ENCODE measurements at regions not wholly inside any gene's neighbourhood (a gene's known extent, or its start where the extent isn't known, plus 50 kb on each side); places are given as distances from the start of the nearest gene placed in this dataset.
A peak's percentile ranks its signal among the peaks of the same experiment; 100 is the strongest.
"Not testable (repeated sequence)": the region's sequence is repeated elsewhere in the genome, so short reads cannot be mapped to it uniquely, and the experiment has no call there.

- H3K27me3 ChIP-seq (ENCODE audit: control insufficient read depth in 1 of 2, insufficient read depth in 2 of 2, low read length in 2 of 2); H3K27ac ChIP-seq (ENCODE audit: low read depth, low read length); H3K9ac ChIP-seq (ENCODE audit: low read depth in 1 of 2, low read length in 2 of 2); H3K4me1 ChIP-seq (ENCODE audit: control insufficient read depth in 1 of 2, insufficient read depth in 2 of 2, low read length in 2 of 2); H3K9me3 ChIP-seq (ENCODE audit: control insufficient read depth in 1 of 2, low read length in 2 of 2); H3K36me3 ChIP-seq (ENCODE audit: control insufficient read depth in 1 of 2, insufficient read depth in 2 of 2, low read length in 2 of 2): not testable (repeated sequence)
- H3K4me3 ChIP-seq (ENCODE audit: low read depth in 1 of 2, low read length in 2 of 2), result peak overlapping the region; percentile 60 to 68
These were observed 183.4 kb downstream of the LIPI start for GRCh38 chr21:14027235-14027869.

DNA sequence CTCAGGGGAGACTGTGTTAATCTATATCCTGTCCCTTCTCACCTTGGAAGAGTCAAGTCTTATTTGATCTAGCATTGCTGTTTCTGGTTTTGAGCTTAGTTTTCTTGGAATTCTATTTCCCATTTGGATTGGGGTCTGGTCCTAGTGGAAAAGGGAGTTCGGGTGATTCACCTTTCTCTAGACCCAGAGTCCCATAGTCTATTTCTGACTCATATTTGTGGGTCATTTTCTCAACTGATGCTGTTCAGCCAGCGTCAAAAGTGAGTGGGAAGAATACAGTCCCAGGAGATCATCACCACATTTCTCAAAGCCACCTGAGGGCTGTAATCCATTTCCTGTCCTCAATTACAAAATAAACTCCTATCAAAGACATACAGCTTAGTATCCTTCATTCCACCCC, 190.6 kb downstream of the LIPI start:
- not testable (repeated sequence) for H3K36me3 ChIP-seq (ENCODE audit: control insufficient read depth in 1 of 2, insufficient read depth in 2 of 2, low read length in 2 of 2); H3K9ac ChIP-seq (ENCODE audit: low read depth in 1 of 2, low read length in 2 of 2); H3K9me3 ChIP-seq (ENCODE audit: control insufficient read depth in 1 of 2, low read length in 2 of 2); H3K27me3 ChIP-seq (ENCODE audit: control insufficient read depth in 1 of 2, insufficient read depth in 2 of 2, low read length in 2 of 2); H3K4me1 ChIP-seq (ENCODE audit: control insufficient read depth in 1 of 2, insufficient read depth in 2 of 2, low read length in 2 of 2); H3K27ac ChIP-seq (ENCODE audit: low read depth, low read length); H3K4me3 ChIP-seq (ENCODE audit: low read depth in 1 of 2, low read length in 2 of 2)

GRCh38 chr21:14015841-14016240, 194.9 kb downstream of the LIPI start:
- H3K9me3 ChIP-seq (ENCODE audit: control insufficient read depth in 1 of 2, low read length in 2 of 2); H3K36me3 ChIP-seq (ENCODE audit: control insufficient read depth in 1 of 2, insufficient read depth in 2 of 2, low read length in 2 of 2); H3K4me1 ChIP-seq (ENCODE audit: control insufficient read depth in 1 of 2, insufficient read depth in 2 of 2, low read length in 2 of 2); H3K27me3 ChIP-seq (ENCODE audit: control insufficient read depth in 1 of 2, insufficient read depth in 2 of 2, low read length in 2 of 2); H3K27ac ChIP-seq (ENCODE audit: low read depth, low read length); H3K4me3 ChIP-seq (ENCODE audit: low read depth in 1 of 2, low read length in 2 of 2); H3K9ac ChIP-seq (ENCODE audit: low read depth in 1 of 2, low read length in 2 of 2): not testable (repeated sequence)

DNA sequence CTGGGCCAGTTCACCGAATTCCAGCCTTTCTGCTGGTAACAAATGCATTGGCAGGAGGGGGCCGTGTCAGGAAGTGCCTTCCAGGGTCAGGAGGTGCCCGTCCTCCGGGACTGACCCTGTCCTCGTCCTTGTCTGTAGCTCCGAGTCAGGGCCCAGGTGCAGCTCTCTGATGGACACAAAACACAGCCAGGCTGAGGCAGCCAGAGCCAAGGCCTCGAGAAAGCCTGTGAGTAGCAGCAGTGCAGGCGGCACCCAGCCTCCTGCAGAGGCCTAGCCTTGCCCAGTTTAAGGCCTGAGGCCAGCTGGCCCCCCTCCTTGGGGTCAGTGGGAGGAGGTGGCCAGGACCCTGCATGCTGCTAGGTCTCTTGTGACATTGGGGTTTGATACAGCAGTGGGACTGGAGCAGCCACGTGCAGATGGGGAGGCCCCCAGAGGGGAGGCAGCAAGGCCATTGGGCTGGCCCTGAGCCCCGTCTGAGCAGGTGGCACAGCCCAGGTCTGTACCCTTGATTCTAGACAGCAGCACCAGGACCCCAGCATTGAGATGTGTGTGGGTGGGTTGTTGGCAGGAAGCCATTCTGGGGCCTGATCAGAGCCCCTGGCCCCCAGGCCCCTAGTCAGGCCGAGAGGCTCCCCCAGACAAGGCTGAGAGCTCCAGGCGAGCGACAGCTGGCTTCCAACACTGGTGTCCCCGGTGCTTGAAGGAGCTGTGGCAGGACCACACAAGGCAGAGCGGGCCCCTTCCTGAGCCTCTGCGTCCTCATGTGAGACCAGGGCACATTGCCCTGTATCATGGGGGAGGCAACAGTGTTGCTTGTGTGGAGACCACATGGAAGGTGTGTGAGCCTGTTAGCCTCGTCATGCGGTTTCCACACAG, 196.9 kb downstream of the LIPI start:
- H3K9me3 ChIP-seq (ENCODE audit: control insufficient read depth in 1 of 2, low read length in 2 of 2); H3K4me3 ChIP-seq (ENCODE audit: low read depth in 1 of 2, low read length in 2 of 2); H3K27ac ChIP-seq (ENCODE audit: low read depth, low read length); H3K27me3 ChIP-seq (ENCODE audit: control insufficient read depth in 1 of 2, insufficient read depth in 2 of 2, low read length in 2 of 2); H3K4me1 ChIP-seq (ENCODE audit: control insufficient read depth in 1 of 2, insufficient read depth in 2 of 2, low read length in 2 of 2); H3K36me3 ChIP-seq (ENCODE audit: control insufficient read depth in 1 of 2, insufficient read depth in 2 of 2, low read length in 2 of 2); H3K9ac ChIP-seq (ENCODE audit: low read depth in 1 of 2, low read length in 2 of 2): not testable (repeated sequence)

GRCh38 chr21:14013056-14013603, 197.6 kb downstream of the LIPI start:
- no peaks in the 10 kb centered on the region for H3K27me3 ChIP-seq (ENCODE audit: control insufficient read depth in 1 of 2, insufficient read depth in 2 of 2, low read length in 2 of 2)
- H3K9ac ChIP-seq (ENCODE audit: low read depth in 1 of 2, low read length in 2 of 2), result no peak overlapping the region
- H3K27ac ChIP-seq (ENCODE audit: low read depth, low read length), result no peak overlapping the region
- no peak overlapping the region for H3K4me3 ChIP-seq (ENCODE audit: low read depth in 1 of 2, low read length in 2 of 2)
- no peaks in the 10 kb centered on the region for H3K4me1 ChIP-seq (ENCODE audit: control insufficient read depth in 1 of 2, insufficient read depth in 2 of 2, low read length in 2 of 2)
- H3K9me3 ChIP-seq (ENCODE audit: control insufficient read depth in 1 of 2, low read length in 2 of 2), result no peaks in the 10 kb centered on the region
- no peaks in the 10 kb centered on the region for H3K36me3 ChIP-seq (ENCODE audit: control insufficient read depth in 1 of 2, insufficient read depth in 2 of 2, low read length in 2 of 2)

DNA sequence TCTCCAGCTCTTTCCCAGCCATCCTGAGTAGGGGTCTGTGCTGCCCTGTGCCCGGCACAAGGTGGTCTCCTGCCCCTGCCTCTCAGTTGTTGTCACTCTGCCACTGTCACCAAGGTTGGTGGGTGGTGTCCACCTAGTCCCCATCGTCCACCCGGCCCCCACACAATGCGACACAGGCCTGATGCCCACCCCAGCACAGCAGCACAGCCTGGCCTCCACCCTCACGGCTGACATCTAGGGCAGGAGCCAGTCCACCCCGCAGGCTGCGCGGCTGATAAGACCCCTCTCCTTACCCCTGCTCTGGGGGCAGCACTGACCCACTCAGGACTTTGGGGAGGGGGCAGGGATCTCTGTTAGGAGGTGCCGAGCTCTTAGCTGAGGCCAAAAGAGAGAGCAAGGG, 198.3 kb downstream of the LIPI start:
- Histone ChIP-seq H3K4me3 (ENCODE audit: low read depth in 1 of 2, low read length in 2 of 2) (no peak overlapping the region), H3K36me3 (ENCODE audit: control insufficient read depth in 1 of 2, insufficient read depth in 2 of 2, low read length in 2 of 2) (no peaks in the 10 kb centered on the region), H3K9me3 (ENCODE audit: control insufficient read depth in 1 of 2, low read length in 2 of 2) (no peaks in the 10 kb centered on the region), H3K27me3 (ENCODE audit: control insufficient read depth in 1 of 2, insufficient read depth in 2 of 2, low read length in 2 of 2) (no peaks in the 10 kb centered on the region), H3K27ac (ENCODE audit: low read depth, low read length) (no peak overlapping the region), H3K4me1 (ENCODE audit: control insufficient read depth in 1 of 2, insufficient read depth in 2 of 2, low read length in 2 of 2) (no peaks in the 10 kb centered on the region), H3K9ac (ENCODE audit: low read depth in 1 of 2, low read length in 2 of 2) (no peak overlapping the region)

DNA sequence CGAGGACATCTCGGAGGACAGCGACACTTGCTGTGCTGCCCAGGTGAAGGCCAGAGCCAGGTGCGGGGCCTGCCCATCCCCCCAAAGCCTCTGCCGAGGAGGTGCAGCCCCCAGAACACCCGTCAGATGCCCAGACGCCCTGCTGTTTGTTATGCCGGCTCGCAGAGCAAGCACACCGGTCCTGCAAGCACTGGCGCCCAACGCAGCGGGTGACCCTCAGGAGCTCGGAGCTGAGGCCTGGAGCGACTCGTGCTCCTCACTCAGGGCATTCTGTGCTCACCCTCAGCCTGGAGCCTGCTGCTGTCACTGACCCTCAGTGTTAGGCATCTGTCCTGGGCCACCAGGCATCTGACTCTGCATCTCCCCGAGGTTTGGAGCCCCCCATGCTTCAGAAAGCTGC, 199.0 kb downstream of the LIPI start:
- H3K4me3 ChIP-seq (ENCODE audit: low read depth in 1 of 2, low read length in 2 of 2); H3K27ac ChIP-seq (ENCODE audit: low read depth, low read length); H3K4me1 ChIP-seq (ENCODE audit: control insufficient read depth in 1 of 2, insufficient read depth in 2 of 2, low read length in 2 of 2); H3K36me3 ChIP-seq (ENCODE audit: control insufficient read depth in 1 of 2, insufficient read depth in 2 of 2, low read length in 2 of 2); H3K9ac ChIP-seq (ENCODE audit: low read depth in 1 of 2, low read length in 2 of 2); H3K9me3 ChIP-seq (ENCODE audit: control insufficient read depth in 1 of 2, low read length in 2 of 2); H3K27me3 ChIP-seq (ENCODE audit: control insufficient read depth in 1 of 2, insufficient read depth in 2 of 2, low read length in 2 of 2): not testable (repeated sequence)

DNA sequence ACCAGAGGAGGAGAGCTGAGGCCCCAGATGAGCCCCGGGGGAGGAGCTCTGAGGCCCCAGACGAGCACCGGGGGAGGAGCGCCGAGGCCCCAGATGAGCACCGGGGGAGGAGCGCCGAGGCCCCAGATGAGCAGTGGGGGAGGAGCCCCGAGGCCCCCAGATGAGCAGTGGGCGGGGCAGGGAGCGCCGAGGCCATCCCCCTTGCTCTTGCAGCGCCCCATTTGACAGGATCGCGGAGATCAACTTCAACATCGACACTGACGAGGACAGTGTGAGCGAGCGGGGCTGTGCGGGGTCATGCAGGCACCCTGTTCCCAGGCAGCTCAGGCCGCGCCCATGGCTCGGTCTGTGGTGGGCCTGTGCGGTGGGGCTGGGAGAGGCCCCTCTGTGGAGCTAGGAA, 199.6 kb downstream of the LIPI start:
- H3K4me3 ChIP-seq (ENCODE audit: low read depth in 1 of 2, low read length in 2 of 2); H3K9ac ChIP-seq (ENCODE audit: low read depth in 1 of 2, low read length in 2 of 2); H3K9me3 ChIP-seq (ENCODE audit: control insufficient read depth in 1 of 2, low read length in 2 of 2); H3K36me3 ChIP-seq (ENCODE audit: control insufficient read depth in 1 of 2, insufficient read depth in 2 of 2, low read length in 2 of 2); H3K4me1 ChIP-seq (ENCODE audit: control insufficient read depth in 1 of 2, insufficient read depth in 2 of 2, low read length in 2 of 2); H3K27me3 ChIP-seq (ENCODE audit: control insufficient read depth in 1 of 2, insufficient read depth in 2 of 2, low read length in 2 of 2); H3K27ac ChIP-seq (ENCODE audit: low read depth, low read length): not testable (repeated sequence)

DNA sequence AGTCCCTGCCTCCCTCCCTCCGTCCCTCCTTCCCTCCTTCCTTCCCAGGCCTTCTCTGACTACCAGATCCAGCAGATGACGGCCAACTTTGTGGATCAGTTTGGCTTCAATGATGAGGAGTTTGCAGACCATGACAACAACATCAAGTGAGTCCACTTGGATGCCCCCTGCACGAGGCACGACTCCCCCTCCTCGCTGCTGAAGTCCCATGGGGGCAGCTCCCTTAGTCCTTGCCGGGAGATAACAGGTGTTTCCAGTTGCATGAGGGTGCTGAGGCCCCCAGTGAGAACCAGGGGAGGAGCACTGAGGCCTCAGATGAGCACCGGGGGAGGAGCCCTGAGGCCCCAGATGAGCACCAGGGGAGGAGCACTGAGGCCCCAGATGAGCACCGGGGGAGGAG, 200.0 kb downstream of the LIPI start:
- Histone ChIP-seq H3K9ac (ENCODE audit: low read depth in 1 of 2, low read length in 2 of 2) (no peak overlapping the region), H3K27me3 (ENCODE audit: control insufficient read depth in 1 of 2, insufficient read depth in 2 of 2, low read length in 2 of 2) (no peaks in the 10 kb centered on the region), H3K36me3 (ENCODE audit: control insufficient read depth in 1 of 2, insufficient read depth in 2 of 2, low read length in 2 of 2) (no peaks in the 10 kb centered on the region), H3K4me1 (ENCODE audit: control insufficient read depth in 1 of 2, insufficient read depth in 2 of 2, low read length in 2 of 2) (no peaks in the 10 kb centered on the region), H3K27ac (ENCODE audit: low read depth, low read length) (no peak overlapping the region), H3K9me3 (ENCODE audit: control insufficient read depth in 1 of 2, low read length in 2 of 2) (no peaks in the 10 kb centered on the region), H3K4me3 (ENCODE audit: low read depth in 1 of 2, low read length in 2 of 2) (no peak overlapping the region)

- not testable (repeated sequence) for H3K27me3 ChIP-seq (ENCODE audit: control insufficient read depth in 1 of 2, insufficient read depth in 2 of 2, low read length in 2 of 2); H3K4me1 ChIP-seq (ENCODE audit: control insufficient read depth in 1 of 2, insufficient read depth in 2 of 2, low read length in 2 of 2); H3K9ac ChIP-seq (ENCODE audit: low read depth in 1 of 2, low read length in 2 of 2); H3K9me3 ChIP-seq (ENCODE audit: control insufficient read depth in 1 of 2, low read length in 2 of 2); H3K27ac ChIP-seq (ENCODE audit: low read depth, low read length); H3K4me3 ChIP-seq (ENCODE audit: low read depth in 1 of 2, low read length in 2 of 2); H3K36me3 ChIP-seq (ENCODE audit: control insufficient read depth in 1 of 2, insufficient read depth in 2 of 2, low read length in 2 of 2)
These were observed 200.8 kb downstream of the LIPI start for GRCh38 chr21:14009990-14010389.
